OCI-LY1 (cell line): ENCODE measurements at regions not wholly inside any gene's neighbourhood (a gene's known extent, or its start where the extent isn't known, plus 50 kb on each side); places are given as distances from the start of the nearest gene placed in this dataset.

Source experiments
- H2AFZ ChIP-seq: fragments of 200-600 bp; sonication (generic), shearing (Covaris generic); 2 replicates; pipeline ENCODE4 v1.6.0; 2014; ENCODE audit warnings: antibody characterized with exemption, mild to moderate bottlenecking, low read length
- H3F3A ChIP-seq: fragments of 200-600 bp; sonication (generic), shearing (Covaris generic); 2 replicates; pipeline ENCODE4 v1.6.0; 2014; ENCODE audit warnings: mild to moderate bottlenecking, antibody characterized with exemption, low read length, moderate library complexity; ENCODE audit not compliant: insufficient read depth
- H3K27ac ChIP-seq: fragments of 200-600 bp; sonication (generic); 2 replicates; pipeline ENCODE4 v1.5.1; 2014; ENCODE audit warnings: low read length, mixed run types, mild to moderate bottlenecking, low read depth; ENCODE audit not compliant: poor library complexity, severe bottlenecking
- H3K27me3 ChIP-seq: fragments of 200-600 bp; sonication (generic); 2 replicates; pipeline ENCODE4 v1.6.0; 2014; ENCODE audit warnings: antibody characterized with exemption, mild to moderate bottlenecking, low read length, moderate library complexity; ENCODE audit not compliant: insufficient read depth
- H3K36me3 ChIP-seq: fragments of 200-600 bp; sonication (generic); 2 replicates; pipeline ENCODE4 v1.6.1; 2014; ENCODE audit warnings: mild to moderate bottlenecking, antibody characterized with exemption, low read length, moderate library complexity, mixed read lengths; ENCODE audit not compliant: insufficient read depth
- H3K4me1 ChIP-seq: fragments of 200-600 bp; sonication (generic); 2 replicates; pipeline ENCODE4 v1.5.1; 2014; ENCODE audit warnings: mild to moderate bottlenecking, low read length, moderate library complexity; ENCODE audit not compliant: insufficient read depth, severe bottlenecking
- H3K4me2 ChIP-seq: fragments of 200-600 bp; sonication (generic), shearing (Covaris generic); 2 replicates; pipeline ENCODE4 v1.6.1; 2014; ENCODE audit warnings: low read length
- H3K4me3 ChIP-seq: fragments of 200-600 bp; sonication (generic); 2 replicates; pipeline ENCODE4 v1.5.1; 2014; ENCODE audit warnings: low read length, low read depth, mild to moderate bottlenecking, mixed read lengths; ENCODE audit not compliant: poor library complexity, severe bottlenecking
- H3K79me2 ChIP-seq: fragments of 200-600 bp; shearing (Covaris generic); 2 replicates; pipeline ENCODE4 v1.6.1; 2016; ENCODE audit warnings: mixed run types, low read length, mixed read lengths; ENCODE audit not compliant: insufficient read depth
- H3K9ac ChIP-seq: fragments of 200-600 bp; sonication (generic), shearing (Covaris generic); 2 replicates; pipeline ENCODE4 v1.6.1; 2014; ENCODE audit warnings: mild to moderate bottlenecking, low read length, mixed read lengths
- H3K9me2 ChIP-seq: fragments of 200-600 bp; sonication (generic), shearing (Covaris generic); 2 replicates; pipeline ENCODE4 v1.6.1; 2014; ENCODE audit warnings: low read depth, mild to moderate bottlenecking, low read length, mixed read lengths
- H3K9me3 ChIP-seq: fragments of 200-600 bp; shearing (Covaris generic); 2 replicates; pipeline ENCODE4 v1.6.1; 2014; ENCODE audit warnings: low read length, mixed read lengths
- H4K20me1 ChIP-seq: fragments of 200-600 bp; sonication (generic), shearing (Covaris generic); 2 replicates; pipeline ENCODE4 v1.6.0; 2016; ENCODE audit warnings: mild to moderate bottlenecking, low read length; ENCODE audit not compliant: insufficient read depth
- CTCF ChIP-seq: fragments of 200-600 bp; sonication (generic), shearing (Covaris generic); IDR thresholded peaks from 2 replicates; pipeline ENCODE4 v1.5.1; 2017; ENCODE audit warnings: mild to moderate bottlenecking, antibody characterized with exemption, low read length, moderate library complexity, mixed read lengths
- EZH2 ChIP-seq: fragments of 200-600 bp; sonication (generic), shearing (Covaris generic); IDR thresholded peaks from 2 replicates; pipeline ENCODE4 v1.8.0; 2017; ENCODE audit warnings: borderline replicate concordance, mixed run types, mild to moderate bottlenecking, antibody characterized with exemption, low read length, moderate library complexity, mixed read lengths

- Histone ChIP-seq H3K4me2 (no peak overlapping the region), H4K20me1 (no peaks in the 10 kb centered on the region), H3F3A (no peaks in the 10 kb centered on the region), H3K36me3 (no peaks in the 10 kb centered on the region), H3K4me3 (no peak overlapping the region), H3K79me2 (no peaks in the 10 kb centered on the region), H3K9me3 (no peaks in the 10 kb centered on the region), H3K9me2 (peaks cover 5% of the 10 kb centered on the region), H3K27me3 (no peaks in the 10 kb centered on the region), H2AFZ (no peak overlapping the region), H3K9ac (no peak overlapping the region), H3K4me1 (no peaks in the 10 kb centered on the region), H3K27ac (no peak overlapping the region)
- no peak for TF ChIP-seq EZH2
- no peak for TF ChIP-seq CTCF
These were observed 922.3 kb upstream of the PCDH9 start for GRCh38 chr13:68152414-68152813.

- no peaks in the 10 kb centered on the region for H4K20me1 ChIP-seq
- H3K4me1 ChIP-seq: no peaks in the 10 kb centered on the region
- no peak overlapping the region for H3K4me3 ChIP-seq
- no peak overlapping the region for H3K9ac ChIP-seq
- no peaks in the 10 kb centered on the region for H3K27me3 ChIP-seq
- no peak overlapping the region for H2AFZ ChIP-seq
- H3K4me2 ChIP-seq: no peak overlapping the region
- H3F3A ChIP-seq: no peaks in the 10 kb centered on the region
- H3K9me3 ChIP-seq: no peaks in the 10 kb centered on the region
- no peak overlapping the region for H3K27ac ChIP-seq
- no peaks in the 10 kb centered on the region for H3K36me3 ChIP-seq
- H3K79me2 ChIP-seq: no peaks in the 10 kb centered on the region
- TF ChIP-seq EZH2 (no peak), CTCF (no peak)
- no peaks in the 10 kb centered on the region for H3K9me2 ChIP-seq
These were observed 915.7 kb upstream of the PCDH9 start for GRCh38 chr13:68145852-68146251.

- Histone ChIP-seq H2AFZ (no peak overlapping the region), H3K4me2 (no peak overlapping the region), H3K36me3 (no peaks in the 10 kb centered on the region), H3K9me3 (no peaks in the 10 kb centered on the region), H3K4me3 (no peak overlapping the region), H3K27me3 (no peaks in the 10 kb centered on the region), H3K9me2 (no peaks in the 10 kb centered on the region), H3K4me1 (no peaks in the 10 kb centered on the region), H3K27ac (no peak overlapping the region), H4K20me1 (no peaks in the 10 kb centered on the region), H3K9ac (no peak overlapping the region), H3K79me2 (no peaks in the 10 kb centered on the region), H3F3A (no peaks in the 10 kb centered on the region)
- TF ChIP-seq EZH2 (no peak), CTCF (no peak)
These were observed 898.3 kb upstream of the PCDH9 start for GRCh38 chr13:68128297-68128915.
